Body of pancreas (tissue), 4 donors: ENCODE measurements at regions not wholly inside any gene's neighbourhood (a gene's known extent, or its start where the extent isn't known, plus 50 kb on each side); places are given as distances from the start of the nearest gene placed in this dataset.
"Not testable (repeated sequence)": the region's sequence is repeated elsewhere in the genome, so short reads cannot be mapped to it uniquely, and the experiment has no call there.

Experiments used
- ATAC-seq: fragments of 150-250 bp; one replicate; pipeline ENCODE4 v1.9.1; 2016
- DNase-seq, 4 donors: peaks; one replicate each; pipeline ENCODE4 v3.0.0-alpha.2; 2019
- H3K27ac ChIP-seq, 4 donors: fragments of 200-600 bp; sonication (generic); 1 replicate in 3 of 4; 2 replicates in 1 of 4; pipeline versions ENCODE4 v1.5.1 to v1.6.1; 2016 to 2019; ENCODE audit warnings: mild to moderate bottlenecking in 1 of 4, mixed read lengths in 1 of 4, moderate library complexity in 1 of 4
- H3K27me3 ChIP-seq, 2 donors: fragments of 200-600 bp; sonication (generic); one replicate each; pipeline ENCODE4 v1.6.0; 2016; ENCODE audit warnings: mild to moderate bottlenecking in 1 of 2
- H3K36me3 ChIP-seq, 2 donors: fragments of 200-600 bp; sonication (generic); replicated peaks in 1 of 2; 2 replicates each; pipeline ENCODE4 v1.5.1; 2016; ENCODE audit warnings: low read depth in 2 of 2; ENCODE audit not compliant: insufficient read depth in 1 of 2
- H3K4me1 ChIP-seq: fragments of 200-600 bp; sonication (generic); one replicate; pipeline ENCODE4 v1.6.0; 2016
- H3K4me3 ChIP-seq, 2 donors: fragments of 200-600 bp; sonication (generic); 1 replicate in 1 of 2; 2 replicates in 1 of 2; pipeline ENCODE4 v1.5.1; 2016 to 2019
- H3K9me3 ChIP-seq, 3 donors: fragments of 200-600 bp; sonication (generic); 1 replicate in 2 of 3; 2 replicates in 1 of 3; pipeline ENCODE4 v1.5.1; 2016
- POLR2A ChIP-seq, 3 donors: fragments of 450-650 bp; IDR thresholded peaks; one replicate each; pipeline ENCODE4 v1.6.1; 2016; ENCODE audit warnings: antibody characterized with exemption in 3 of 3, mild to moderate bottlenecking in 2 of 3
- WGBS, 2 donors: methylation state at CpG; one replicate each; pipeline ENCODE4 v1.1.5; 2017; 5-methylcytosine and 5-hydroxymethylcytosine counted together
- intact Hi-C: fragments of 100-400 bp; cut with DNase I; formaldehyde crosslinking; loops from one replicate; pipeline ENCODE4 v1.15.1; 2023
- TF ChIP-seq, protein P1 (sequence below), 7 experiments: fragments of 450-650 bp in 4 of 7; fragments of 200-600 bp in 3 of 7; sonication (generic) in 3 of 7; IDR thresholded peaks; one replicate each; pipeline ENCODE4 v1.5.1; 2016 to 2019; ENCODE audit warnings: antibody characterized with exemption in 7 of 7

DNA sequence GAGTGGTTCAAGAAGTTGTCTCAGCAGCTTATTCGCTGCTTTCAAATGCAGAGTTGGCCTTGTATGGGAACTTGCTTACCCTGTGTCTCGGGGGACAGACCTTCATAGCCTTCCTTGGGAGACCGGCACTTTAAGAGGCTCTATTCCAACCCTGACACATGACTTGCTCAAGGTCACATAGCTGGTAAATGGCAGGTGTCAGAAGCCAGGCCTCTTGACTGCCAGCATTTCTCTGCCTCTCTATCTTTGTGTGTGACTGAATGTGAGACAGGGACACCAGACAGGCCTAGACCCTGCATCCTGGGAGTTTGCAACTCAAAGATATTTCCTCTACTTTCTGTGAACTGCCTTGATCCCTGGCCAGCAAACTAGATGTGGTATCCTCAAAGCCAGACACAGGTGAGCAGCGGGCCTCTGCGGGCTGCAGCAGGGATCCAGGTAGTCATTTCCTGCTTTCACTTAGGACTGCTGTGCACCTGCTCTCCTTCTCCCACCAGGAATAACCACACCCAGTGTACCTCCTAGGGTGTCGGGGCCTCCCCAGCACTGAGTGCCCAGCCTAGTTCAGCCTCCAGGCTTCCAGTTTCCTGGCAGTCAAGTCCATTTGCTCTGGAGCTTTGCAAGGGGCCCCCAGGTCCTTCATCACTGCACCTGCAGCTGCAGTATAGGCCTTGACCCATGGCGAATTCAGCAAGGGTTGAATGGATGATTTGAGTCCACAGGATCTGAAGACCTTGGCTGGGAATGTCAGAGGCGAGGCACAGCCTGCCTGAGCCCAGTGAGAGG lies 116.6 kb upstream of the TNRC6C start:
- no peak for TF ChIP-seq POLR2A (IDR thresholded peaks at IDR 0.05)
- TF ChIP-seq, protein P1, sequence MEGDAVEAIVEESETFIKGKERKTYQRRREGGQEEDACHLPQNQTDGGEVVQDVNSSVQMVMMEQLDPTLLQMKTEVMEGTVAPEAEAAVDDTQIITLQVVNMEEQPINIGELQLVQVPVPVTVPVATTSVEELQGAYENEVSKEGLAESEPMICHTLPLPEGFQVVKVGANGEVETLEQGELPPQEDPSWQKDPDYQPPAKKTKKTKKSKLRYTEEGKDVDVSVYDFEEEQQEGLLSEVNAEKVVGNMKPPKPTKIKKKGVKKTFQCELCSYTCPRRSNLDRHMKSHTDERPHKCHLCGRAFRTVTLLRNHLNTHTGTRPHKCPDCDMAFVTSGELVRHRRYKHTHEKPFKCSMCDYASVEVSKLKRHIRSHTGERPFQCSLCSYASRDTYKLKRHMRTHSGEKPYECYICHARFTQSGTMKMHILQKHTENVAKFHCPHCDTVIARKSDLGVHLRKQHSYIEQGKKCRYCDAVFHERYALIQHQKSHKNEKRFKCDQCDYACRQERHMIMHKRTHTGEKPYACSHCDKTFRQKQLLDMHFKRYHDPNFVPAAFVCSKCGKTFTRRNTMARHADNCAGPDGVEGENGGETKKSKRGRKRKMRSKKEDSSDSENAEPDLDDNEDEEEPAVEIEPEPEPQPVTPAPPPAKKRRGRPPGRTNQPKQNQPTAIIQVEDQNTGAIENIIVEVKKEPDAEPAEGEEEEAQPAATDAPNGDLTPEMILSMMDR (IDR thresholded peaks at IDR 0.05) = no peak
- WGBS, 2 donors = 76 to 84% methylated on average over 7 to 8 of the region's 8 CpGs
- no peaks in the 10 kb centered on the region for H3K36me3 ChIP-seq
- H3K4me3 ChIP-seq = no peak overlapping the region
- no peaks in the 10 kb centered on the region for H3K27me3 ChIP-seq
- ATAC-seq (no peak), DNase-seq (no peak)
- intact Hi-C loops = no loop called here
- no peaks in the 10 kb centered on the region for H3K9me3 ChIP-seq
- no peak overlapping the region for H3K27ac ChIP-seq
- peaks cover 20% of the 10 kb centered on the region for H3K4me1 ChIP-seq

DNA sequence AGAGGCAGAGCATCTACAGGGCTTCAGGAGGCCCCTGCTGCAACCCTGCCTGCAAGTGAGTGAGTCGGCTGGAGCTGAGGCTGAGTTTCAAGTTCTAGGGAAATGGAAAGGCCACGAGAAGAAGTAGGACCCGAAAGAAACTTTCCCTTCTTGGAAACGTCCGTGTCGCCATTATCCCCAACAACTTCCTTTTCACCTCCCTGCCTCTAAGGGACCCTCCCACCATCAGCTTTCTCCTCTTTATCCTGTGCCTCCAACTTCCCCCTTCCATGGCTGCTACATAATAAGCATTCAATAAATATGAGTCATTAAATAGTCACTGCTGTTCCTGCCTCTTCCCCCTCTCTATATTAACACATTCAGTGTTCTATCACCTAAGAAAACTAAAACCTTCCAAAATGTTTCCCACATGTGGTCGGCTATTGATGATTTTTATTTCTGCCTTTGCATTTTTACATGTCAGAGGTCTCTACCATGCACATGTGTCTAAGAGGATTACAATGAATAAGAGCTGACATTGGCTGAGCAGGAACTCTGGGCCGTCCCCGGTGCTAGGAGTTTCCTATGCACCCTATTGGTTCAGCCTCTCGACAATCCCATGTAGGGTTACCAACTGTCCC lies 115.9 kb upstream of the TNRC6C start:
- intact Hi-C loops = no loop called here
- WGBS, 2 donors = 77 to 79% methylated on average over 10 of the region's 10 CpGs
- Histone ChIP-seq H3K27ac (no peak overlapping the region), H3K4me1 (peaks cover 16% of the 10 kb centered on the region), H3K4me3 (no peak overlapping the region), H3K27me3 (no peaks in the 10 kb centered on the region), H3K9me3 (no peaks in the 10 kb centered on the region), H3K36me3 (no peaks in the 10 kb centered on the region)
- no peak for ATAC-seq
- TF ChIP-seq, protein P1 (IDR thresholded peaks at IDR 0.05) = no peak
- TF ChIP-seq POLR2A (IDR thresholded peaks at IDR 0.05) = no peak
- no peak for DNase-seq

DNA sequence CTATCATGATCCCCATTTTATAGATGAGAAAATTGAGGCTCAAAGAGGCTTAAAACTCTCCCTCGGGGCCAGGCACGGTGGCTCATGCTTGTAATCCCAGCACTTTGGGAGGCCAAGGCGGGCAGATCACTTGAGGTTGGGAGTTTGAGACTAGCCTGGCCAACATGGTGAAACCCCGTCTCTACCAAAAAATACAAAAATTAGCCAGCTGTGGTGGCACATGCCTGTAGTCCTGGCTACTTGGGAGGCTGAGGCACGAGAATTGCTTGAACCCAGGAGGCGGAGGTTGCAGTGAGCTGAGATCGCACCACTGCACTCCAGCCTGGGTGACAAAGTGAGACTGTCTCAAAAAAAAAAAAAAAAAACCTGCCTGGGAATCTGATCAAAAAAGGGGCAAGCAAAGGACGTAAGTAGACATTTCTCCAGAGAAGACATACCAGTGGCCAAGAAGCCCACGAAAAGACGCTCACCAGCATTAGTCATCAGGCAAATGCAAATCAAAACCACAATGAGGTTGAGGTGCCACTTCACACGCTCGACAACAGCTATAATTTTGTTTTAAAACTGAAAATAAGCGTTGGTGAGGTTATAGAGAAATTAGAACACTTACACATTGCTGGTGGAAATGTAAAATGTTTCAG lies 115.1 kb upstream of the TNRC6C start:
- H3K27ac ChIP-seq, H3K36me3 ChIP-seq, H3K9me3 ChIP-seq, H3K27me3 ChIP-seq, H3K4me3 ChIP-seq, ATAC-seq, intact Hi-C loops, DNase-seq: not testable (repeated sequence)
- H3K4me1 ChIP-seq = peaks cover 16% of the 10 kb centered on the region
- 78 to 79% methylated on average over 13 of the region's 13 CpGs for WGBS, 2 donors

DNA sequence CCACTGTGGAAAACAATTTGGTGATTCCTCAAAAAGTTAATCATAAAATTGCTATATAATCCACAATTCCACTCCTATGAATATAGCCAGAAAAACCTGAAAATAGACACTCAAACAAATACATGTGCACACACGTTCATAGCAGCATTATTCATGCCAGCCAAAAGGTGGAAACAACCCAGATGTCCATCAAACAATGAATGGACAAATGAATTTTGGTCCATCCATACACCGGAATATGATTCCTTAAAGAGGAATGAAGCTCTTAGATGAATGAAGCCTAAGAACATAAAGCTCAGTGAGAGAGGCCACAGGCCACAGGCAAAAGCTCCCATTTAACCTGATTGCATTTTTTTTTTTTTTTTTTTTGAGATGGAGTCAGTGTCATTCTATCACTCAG lies 114.6 kb upstream of the TNRC6C start:
- WGBS, 2 donors = 61 to 70% methylated on average over 2 of the region's 2 CpGs
- intact Hi-C loops = no loop called here
- Histone ChIP-seq H3K4me1 (peaks cover 16% of the 10 kb centered on the region), H3K36me3 (no peaks in the 10 kb centered on the region), H3K27ac (no peak overlapping the region), H3K9me3 (no peaks in the 10 kb centered on the region), H3K27me3 (no peaks in the 10 kb centered on the region), H3K4me3 (no peak overlapping the region)
- TF ChIP-seq POLR2A (IDR thresholded peaks at IDR 0.05) = no peak
- TF ChIP-seq, protein P1 (IDR thresholded peaks at IDR 0.05) = no peak
- DNase-seq = no peak
- ATAC-seq = no peak

DNA sequence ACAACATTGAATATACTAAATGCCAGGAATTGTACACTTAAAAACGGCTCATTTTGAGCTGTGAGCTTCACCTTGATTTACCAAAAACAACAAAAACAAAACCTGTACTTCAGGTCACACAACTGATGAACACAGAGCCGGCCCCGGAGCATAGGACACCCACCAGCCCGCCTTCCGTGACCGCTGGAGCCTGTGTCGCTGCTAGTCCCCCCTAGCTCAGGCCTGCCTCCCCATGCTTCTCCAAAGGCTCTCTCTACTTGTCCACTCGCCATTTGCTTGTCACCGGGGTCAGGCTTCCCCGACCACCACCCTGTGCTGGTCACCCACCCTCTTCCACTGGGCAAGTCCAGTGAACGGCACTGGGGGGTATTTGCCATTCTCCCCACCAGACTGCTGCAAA lies 113.8 kb upstream of the TNRC6C start:
- Histone ChIP-seq H3K4me3 (no peak overlapping the region), H3K4me1 (peaks cover 15% of the 10 kb centered on the region), H3K36me3 (no peaks in the 10 kb centered on the region), H3K27ac (no peak overlapping the region), H3K27me3 (no peaks in the 10 kb centered on the region), H3K9me3 (no peaks in the 10 kb centered on the region)
- DNase-seq (no peak), ATAC-seq (no peak)
- TF ChIP-seq POLR2A (IDR thresholded peaks at IDR 0.05) = no peak
- TF ChIP-seq, protein P1 (IDR thresholded peaks at IDR 0.05) = no peak
- intact Hi-C loops = no loop called here
- WGBS, 2 donors = 87 to 91% methylated on average over 11 of the region's 11 CpGs
